VCaP (cell line): ENCODE measurements at regions not wholly inside any gene's neighbourhood (a gene's known extent, or its start where the extent isn't known, plus 50 kb on each side); places are given as distances from the start of the nearest gene placed in this dataset.

Source experiments
- H3K27ac ChIP-seq: fragments of 450-650 bp; 2 replicates; pipeline ENCODE4 v1.5.1; 2017
- TF ChIP-seq, protein P1 (sequence below): fragments of 450-650 bp; conservative IDR thresholded peaks from 2 replicates; pipeline ENCODE4 v1.5.1; 2017; ENCODE audit warnings: mild to moderate bottlenecking, moderate library complexity

GRCh38 chr5:124259017-124259416 is 487.4 kb downstream of the ZNF608 start:
- H3K27ac ChIP-seq = no peak overlapping the region
- TF ChIP-seq, protein P1, sequence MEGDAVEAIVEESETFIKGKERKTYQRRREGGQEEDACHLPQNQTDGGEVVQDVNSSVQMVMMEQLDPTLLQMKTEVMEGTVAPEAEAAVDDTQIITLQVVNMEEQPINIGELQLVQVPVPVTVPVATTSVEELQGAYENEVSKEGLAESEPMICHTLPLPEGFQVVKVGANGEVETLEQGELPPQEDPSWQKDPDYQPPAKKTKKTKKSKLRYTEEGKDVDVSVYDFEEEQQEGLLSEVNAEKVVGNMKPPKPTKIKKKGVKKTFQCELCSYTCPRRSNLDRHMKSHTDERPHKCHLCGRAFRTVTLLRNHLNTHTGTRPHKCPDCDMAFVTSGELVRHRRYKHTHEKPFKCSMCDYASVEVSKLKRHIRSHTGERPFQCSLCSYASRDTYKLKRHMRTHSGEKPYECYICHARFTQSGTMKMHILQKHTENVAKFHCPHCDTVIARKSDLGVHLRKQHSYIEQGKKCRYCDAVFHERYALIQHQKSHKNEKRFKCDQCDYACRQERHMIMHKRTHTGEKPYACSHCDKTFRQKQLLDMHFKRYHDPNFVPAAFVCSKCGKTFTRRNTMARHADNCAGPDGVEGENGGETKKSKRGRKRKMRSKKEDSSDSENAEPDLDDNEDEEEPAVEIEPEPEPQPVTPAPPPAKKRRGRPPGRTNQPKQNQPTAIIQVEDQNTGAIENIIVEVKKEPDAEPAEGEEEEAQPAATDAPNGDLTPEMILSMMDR = no peak

GRCh38 chr5:124257048-124257447 is 489.4 kb downstream of the ZNF608 start:
- no peak overlapping the region for H3K27ac ChIP-seq
- TF ChIP-seq, protein P1 = no peak

DNA sequence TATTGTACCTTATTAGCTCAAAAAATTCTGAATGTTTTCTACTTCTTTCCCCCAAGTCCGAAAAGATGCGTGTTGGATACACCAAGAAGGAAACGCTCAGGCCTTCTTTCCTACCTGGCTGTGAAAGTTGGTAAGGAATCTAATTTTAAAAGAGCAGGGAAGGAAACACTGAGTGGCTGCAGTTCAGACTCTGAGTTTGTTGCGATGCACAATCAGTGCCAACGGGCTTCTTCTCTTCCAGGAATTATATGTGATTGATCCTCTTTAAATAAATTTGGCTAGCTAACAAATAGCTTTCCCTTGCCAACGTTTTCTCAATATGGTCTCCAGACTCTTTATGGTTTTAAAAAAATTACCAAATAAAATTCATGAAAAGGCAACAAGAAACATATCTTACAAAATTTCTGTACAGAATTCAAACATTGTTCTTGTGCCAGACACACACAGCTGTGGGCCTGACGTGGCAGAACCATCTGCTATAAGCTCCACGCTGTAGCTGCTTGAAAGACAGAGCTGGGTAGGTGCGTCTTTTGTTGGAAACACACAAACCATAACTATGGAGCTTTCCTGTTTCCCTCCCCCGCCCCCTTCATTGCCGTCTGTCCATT is 493.1 kb downstream of the ZNF608 start:
- TF ChIP-seq, protein P1 = no peak
- no peak overlapping the region for H3K27ac ChIP-seq

DNA sequence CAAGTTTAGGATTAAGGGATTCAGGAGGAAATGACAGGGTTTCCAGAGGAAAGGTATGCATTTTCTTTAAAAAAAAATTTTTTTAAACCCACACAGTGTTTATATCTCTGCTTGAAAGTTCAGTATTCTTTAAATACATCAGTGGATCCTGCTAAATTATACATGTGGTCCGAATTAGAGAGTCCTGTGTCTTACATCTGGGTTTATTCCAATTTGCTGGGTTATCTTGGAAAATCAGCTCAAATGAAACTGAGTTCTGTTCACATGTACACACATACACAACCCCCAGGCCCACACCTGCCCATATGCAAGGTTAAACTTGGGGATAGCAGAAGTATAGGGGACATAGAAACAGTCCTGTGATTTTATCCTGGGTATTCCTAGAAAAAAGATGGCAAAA is 493.7 kb downstream of the ZNF608 start:
- TF ChIP-seq, protein P1 = no peak
- no peak overlapping the region for H3K27ac ChIP-seq

DNA sequence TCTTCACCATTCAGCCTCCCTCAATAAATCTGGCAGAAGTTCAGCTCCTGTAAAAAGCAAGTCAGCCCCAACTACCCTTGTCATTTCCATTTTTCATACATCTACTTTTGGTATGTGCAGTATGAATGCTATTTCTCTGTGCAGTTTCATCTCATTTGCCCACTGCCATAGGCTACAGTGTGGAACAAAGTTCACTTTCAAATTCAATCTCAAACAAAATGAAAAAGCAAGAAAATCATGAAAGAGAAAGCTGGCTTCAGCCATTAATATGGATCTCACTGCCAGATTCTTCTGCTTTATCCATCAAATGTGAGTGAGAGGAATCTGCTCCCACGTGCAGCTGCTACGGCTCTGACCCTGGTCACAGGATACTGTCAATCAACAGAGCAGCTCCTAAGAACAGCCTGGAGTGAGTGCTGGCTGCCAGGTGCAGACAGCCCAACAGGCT is 494.2 kb downstream of the ZNF608 start:
- TF ChIP-seq, protein P1 = no peak

DNA sequence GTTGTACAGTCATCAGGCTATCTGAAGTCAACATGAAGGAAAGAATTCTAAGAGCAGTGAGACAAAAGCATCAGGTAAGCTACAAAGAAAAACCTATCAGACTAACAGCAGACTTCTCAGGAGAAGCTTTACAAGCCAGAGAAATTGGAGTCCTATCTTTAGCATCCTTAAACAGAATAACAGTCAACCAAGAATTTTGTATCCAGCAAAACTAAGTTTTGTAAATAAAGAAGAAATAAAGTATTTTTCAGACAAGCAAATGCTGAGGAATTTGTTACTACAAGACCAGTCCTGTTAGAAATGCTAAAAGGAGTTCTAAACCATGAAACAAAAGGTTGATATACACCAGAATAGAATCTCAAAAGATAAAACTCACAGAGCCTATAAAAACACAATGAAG is 501.2 kb downstream of the ZNF608 start:
- no peak overlapping the region for H3K27ac ChIP-seq
- TF ChIP-seq, protein P1 = no peak

More for the DNA sequence above, 494.2 kb downstream of the ZNF608 start:
- H3K27ac ChIP-seq = no peak overlapping the region

GRCh38 chr5:124240732-124241131 is 505.7 kb downstream of the ZNF608 start:
- TF ChIP-seq, protein P1 = no peak
- no peak overlapping the region for H3K27ac ChIP-seq
